ENCODE measurements at regions not wholly inside any gene's neighbourhood (a gene's known extent, or its start where the extent isn't known, plus 50 kb on each side); places are given as distances from the start of the nearest gene placed in this dataset.

GRCh38 chr2:138435701-138436100 is 65.9 kb upstream of the SPOPL start:
- DNase-seq (ENCODE audit: low spot score) = no peak
- Mint-ChIP-seq H3K27me3 (ENCODE audit: low read depth) (no peaks in the 10 kb centered on the region), H3K36me3 (ENCODE audit: low read depth) (no peaks in the 10 kb centered on the region), H3K9me3 (no peaks in the 10 kb centered on the region), H3K4me3 (ENCODE audit: low read depth) (no peak overlapping the region), H3K4me1 (ENCODE audit: low read depth) (no peaks in the 10 kb centered on the region), H3K27ac (no peak overlapping the region)
- intact Hi-C loops (cut with micrococcal nuclease) = no loop called here

GRCh38 chr2:138439733-138440132 is 61.8 kb upstream of the SPOPL start:
- no peaks in the 10 kb centered on the region for H3K9me3 Mint-ChIP-seq

GRCh38 chr2:138440759-138441158 is 60.8 kb upstream of the SPOPL start:
- Mint-ChIP-seq H3K36me3 (ENCODE audit: low read depth) (no peaks in the 10 kb centered on the region), H3K9me3 (no peaks in the 10 kb centered on the region), H3K4me3 (ENCODE audit: low read depth) (no peak overlapping the region), H3K27me3 (ENCODE audit: low read depth) (no peaks in the 10 kb centered on the region), H3K27ac (no peak overlapping the region), H3K4me1 (ENCODE audit: low read depth) (no peaks in the 10 kb centered on the region)
- DNase-seq (ENCODE audit: low spot score) = no peak
- intact Hi-C loops (cut with micrococcal nuclease) = no loop called here

More at GRCh38 chr2:138439733-138440132, 61.8 kb upstream of the SPOPL start:
- Mint-ChIP-seq H3K36me3 (ENCODE audit: low read depth) (no peaks in the 10 kb centered on the region), H3K4me3 (ENCODE audit: low read depth) (no peak overlapping the region), H3K27ac (no peak overlapping the region), H3K27me3 (ENCODE audit: low read depth) (no peaks in the 10 kb centered on the region), H3K4me1 (ENCODE audit: low read depth) (no peaks in the 10 kb centered on the region)
- no peak for DNase-seq (ENCODE audit: low spot score)
- intact Hi-C loops (cut with micrococcal nuclease) = no loop called here

- DNase-seq (ENCODE audit: low spot score) = no peak
- no peaks in the 10 kb centered on the region for H3K9me3 Mint-ChIP-seq
- H3K27ac Mint-ChIP-seq = no peak overlapping the region
- intact Hi-C loops (cut with micrococcal nuclease) = no loop called here
- H3K27me3 Mint-ChIP-seq (ENCODE audit: low read depth) = no peaks in the 10 kb centered on the region
- no peak overlapping the region for H3K4me3 Mint-ChIP-seq (ENCODE audit: low read depth)
- no peaks in the 10 kb centered on the region for H3K36me3 Mint-ChIP-seq (ENCODE audit: low read depth)
- no peaks in the 10 kb centered on the region for H3K4me1 Mint-ChIP-seq (ENCODE audit: low read depth)
Measured at GRCh38 chr2:138441916-138442315, 59.7 kb upstream of the SPOPL start.

GRCh38 chr2:138444411-138444810 is 57.2 kb upstream of the SPOPL start:
- Mint-ChIP-seq H3K4me3 (ENCODE audit: low read depth) (no peak overlapping the region), H3K36me3 (ENCODE audit: low read depth) (no peaks in the 10 kb centered on the region), H3K27ac (no peak overlapping the region), H3K4me1 (ENCODE audit: low read depth) (no peaks in the 10 kb centered on the region), H3K9me3 (no peaks in the 10 kb centered on the region), H3K27me3 (ENCODE audit: low read depth) (no peaks in the 10 kb centered on the region)
- DNase-seq (ENCODE audit: low spot score) = no peak
- intact Hi-C loops (cut with micrococcal nuclease) = no loop called here

- no peak for DNase-seq (ENCODE audit: low spot score)
- no peaks in the 10 kb centered on the region for H3K9me3 Mint-ChIP-seq
- intact Hi-C loops (cut with micrococcal nuclease) = no loop called here
- H3K36me3 Mint-ChIP-seq (ENCODE audit: low read depth) = no peaks in the 10 kb centered on the region
- no peaks in the 10 kb centered on the region for H3K4me1 Mint-ChIP-seq (ENCODE audit: low read depth)
- no peaks in the 10 kb centered on the region for H3K27me3 Mint-ChIP-seq (ENCODE audit: low read depth)
- H3K27ac Mint-ChIP-seq = no peak overlapping the region
- no peak overlapping the region for H3K4me3 Mint-ChIP-seq (ENCODE audit: low read depth)
Measured at GRCh38 chr2:138445227-138445626, 56.3 kb upstream of the SPOPL start.

GRCh38 chr2:138446043-138446442 is 55.5 kb upstream of the SPOPL start:
- intact Hi-C loops (cut with micrococcal nuclease) = no loop called here
- Mint-ChIP-seq H3K9me3 (no peaks in the 10 kb centered on the region), H3K27me3 (ENCODE audit: low read depth) (no peaks in the 10 kb centered on the region)

GRCh38 chr2:138447889-138448570 is 53.5 kb upstream of the SPOPL start:
- no peak for DNase-seq (ENCODE audit: low spot score)
- intact Hi-C loops (cut with micrococcal nuclease) = no loop called here

More at GRCh38 chr2:138446043-138446442, 55.5 kb upstream of the SPOPL start:
- Mint-ChIP-seq H3K27ac (no peak overlapping the region), H3K4me1 (ENCODE audit: low read depth) (no peaks in the 10 kb centered on the region), H3K36me3 (ENCODE audit: low read depth) (no peaks in the 10 kb centered on the region), H3K4me3 (ENCODE audit: low read depth) (no peak overlapping the region)
- DNase-seq (ENCODE audit: low spot score) = no peak

More at GRCh38 chr2:138447889-138448570, 53.5 kb upstream of the SPOPL start:
- Mint-ChIP-seq H3K4me3 (ENCODE audit: low read depth) (no peak overlapping the region), H3K4me1 (ENCODE audit: low read depth) (no peaks in the 10 kb centered on the region), H3K27me3 (ENCODE audit: low read depth) (no peaks in the 10 kb centered on the region), H3K9me3 (no peaks in the 10 kb centered on the region), H3K27ac (no peak overlapping the region), H3K36me3 (ENCODE audit: low read depth) (no peaks in the 10 kb centered on the region)
